HG02678 (cell line): ENCODE measurements at regions not wholly inside any gene's neighbourhood (a gene's known extent, or its start where the extent isn't known, plus 50 kb on each side); places are given as distances from the start of the nearest gene placed in this dataset.

Experiments
- ATAC-seq: cut with Tn5 transposase; IDR thresholded peaks from one replicate; pipeline ENCODE4 v1.9.1; 2021; ENCODE audit warnings: mild to moderate bottlenecking, moderate library complexity; ENCODE audit not compliant: unreplicated experiment

GRCh38 chr2:205902041-205902899 lies 183.7 kb downstream of the INO80D start:
- ATAC-seq = no peak

DNA sequence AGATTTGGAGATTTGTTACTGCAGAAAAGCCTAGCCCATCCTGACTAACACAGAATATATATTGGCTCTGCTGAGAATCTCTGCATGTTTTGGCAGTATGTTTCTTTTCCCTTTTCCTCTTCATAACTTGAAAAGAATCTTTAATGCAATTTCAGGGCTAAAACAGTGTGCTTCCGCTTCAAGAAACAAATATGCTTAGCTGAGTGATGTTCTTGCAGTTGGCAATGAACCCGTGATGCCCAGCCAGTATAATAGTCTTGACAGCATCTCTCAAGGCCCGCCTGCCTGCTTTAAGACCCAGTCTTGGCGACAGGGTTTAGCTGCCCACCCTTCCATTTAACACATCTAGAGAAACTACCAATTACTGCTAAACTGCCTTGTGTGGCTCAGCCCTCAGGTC lies 184.5 kb downstream of the INO80D start:
- no peak for ATAC-seq

DNA sequence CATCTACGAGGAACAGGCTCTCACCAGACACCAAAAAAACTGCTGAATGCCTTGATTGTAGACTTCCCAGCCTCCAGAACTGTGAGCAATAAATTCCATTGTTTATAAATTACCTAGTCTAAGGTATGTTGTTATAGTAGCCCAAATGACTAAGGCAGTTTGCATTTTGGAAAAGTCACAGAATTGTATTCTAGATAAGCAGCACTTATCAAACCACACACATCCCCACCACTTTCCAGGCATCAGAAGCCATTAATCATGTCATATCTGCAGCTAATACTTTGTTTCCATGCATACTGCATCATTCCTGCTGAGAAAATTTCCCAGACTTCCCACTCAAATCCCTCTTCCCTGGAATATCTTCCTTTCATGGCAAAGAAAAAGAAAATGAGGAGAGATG lies 187.2 kb downstream of the INO80D start:
- ATAC-seq = no peak

GRCh38 chr2:205895981-205896655 lies 189.9 kb downstream of the INO80D start:
- no peak for ATAC-seq

- no peak for ATAC-seq
These were observed 193.2 kb downstream of the INO80D start for GRCh38 chr2:205892665-205893259.

- ATAC-seq = no peak
These were observed 193.7 kb downstream of the INO80D start for GRCh38 chr2:205892251-205892655.

DNA sequence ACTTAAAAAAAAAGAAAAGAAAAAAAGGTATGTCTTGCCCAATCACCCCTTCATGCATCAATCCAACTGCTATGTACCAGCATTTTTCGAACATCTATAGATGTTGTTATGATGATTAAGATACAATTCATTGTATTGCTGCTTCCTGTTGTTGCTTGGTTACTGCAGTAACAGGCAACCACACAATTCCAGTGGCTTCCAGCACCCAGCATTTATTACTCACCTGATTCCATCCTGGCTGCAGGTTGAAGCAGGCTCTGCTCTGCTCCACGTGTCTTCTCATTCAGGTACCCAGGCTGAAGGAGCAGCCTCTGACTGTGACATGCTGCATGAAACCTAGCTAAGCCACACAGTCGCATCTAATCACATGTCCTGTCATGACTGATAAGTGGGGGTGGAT lies 196.9 kb downstream of the INO80D start:
- no peak for ATAC-seq

DNA sequence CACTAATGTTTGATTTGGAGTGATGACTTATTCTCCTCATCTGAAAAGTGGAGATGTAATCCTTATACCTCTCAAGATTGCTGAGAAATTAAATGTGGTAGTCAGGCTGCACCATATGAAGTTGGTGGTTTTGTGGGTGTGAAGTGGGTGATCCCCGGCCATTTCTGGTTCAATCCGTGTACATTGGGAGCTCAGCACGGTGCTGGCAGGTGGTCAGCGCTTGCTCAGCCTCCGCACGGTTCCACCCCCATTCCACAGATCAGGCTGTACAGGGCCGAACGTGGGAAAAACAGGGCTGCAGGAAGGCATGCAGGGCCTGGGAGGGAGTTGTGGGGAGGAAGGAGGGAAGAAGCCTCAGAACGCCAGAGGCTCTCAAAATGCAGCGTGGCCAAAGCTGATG lies 198.3 kb downstream of the INO80D start:
- no peak for ATAC-seq

DNA sequence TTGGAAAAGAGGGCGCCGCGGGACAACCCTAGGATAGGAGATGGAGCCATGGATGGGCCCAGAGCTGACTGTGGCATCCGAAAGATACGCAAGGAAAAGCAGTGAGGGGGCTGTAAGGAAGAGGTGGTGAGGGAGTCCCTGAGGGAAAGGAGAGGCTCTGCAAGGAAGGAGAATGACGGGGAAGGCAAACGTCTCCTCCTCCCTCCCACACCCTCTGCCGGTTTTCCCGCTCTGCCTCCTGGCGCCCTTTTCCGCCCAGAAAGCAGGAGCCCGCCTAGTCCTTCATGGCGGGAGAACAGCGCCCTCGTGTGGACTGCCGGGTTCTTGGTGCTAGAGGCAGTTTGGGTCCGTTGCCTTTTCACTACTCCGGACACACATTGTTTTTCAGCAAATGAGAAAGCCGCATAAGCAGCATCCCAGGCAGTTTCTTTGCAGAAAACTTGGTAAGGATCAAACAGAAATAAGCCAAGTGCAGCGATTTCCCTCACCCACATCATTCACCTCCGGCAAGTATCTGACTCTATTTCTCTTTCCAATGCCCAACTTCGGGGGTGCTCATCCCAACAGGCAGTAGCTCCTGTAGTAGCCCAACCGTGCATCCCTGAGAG lies 200.4 kb downstream of the INO80D start:
- ATAC-seq = peak; percentile 72

DNA sequence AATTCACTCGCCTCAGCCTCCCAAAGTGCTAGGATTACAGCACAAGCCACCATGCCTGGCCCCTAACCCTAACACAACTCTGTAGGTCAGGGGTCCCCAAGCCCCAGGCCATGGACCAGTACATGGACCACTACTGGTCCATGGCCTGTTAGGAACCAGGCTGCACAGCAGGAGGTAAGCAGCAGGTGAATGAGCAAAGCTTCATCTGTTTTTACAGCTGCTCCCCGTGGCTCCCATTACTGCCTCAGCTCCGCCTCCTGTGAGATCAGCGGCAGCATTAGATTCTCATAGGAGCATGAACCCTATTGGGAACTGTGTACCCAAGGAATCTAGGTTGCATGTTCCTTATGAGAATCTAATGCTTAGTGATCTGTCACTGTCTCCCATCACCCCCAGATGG lies 201.7 kb downstream of the NRP2 start:
- ATAC-seq = no peak

GRCh38 chr2:205882806-205883425 lies 200.6 kb downstream of the NRP2 start:
- no peak for ATAC-seq

DNA sequence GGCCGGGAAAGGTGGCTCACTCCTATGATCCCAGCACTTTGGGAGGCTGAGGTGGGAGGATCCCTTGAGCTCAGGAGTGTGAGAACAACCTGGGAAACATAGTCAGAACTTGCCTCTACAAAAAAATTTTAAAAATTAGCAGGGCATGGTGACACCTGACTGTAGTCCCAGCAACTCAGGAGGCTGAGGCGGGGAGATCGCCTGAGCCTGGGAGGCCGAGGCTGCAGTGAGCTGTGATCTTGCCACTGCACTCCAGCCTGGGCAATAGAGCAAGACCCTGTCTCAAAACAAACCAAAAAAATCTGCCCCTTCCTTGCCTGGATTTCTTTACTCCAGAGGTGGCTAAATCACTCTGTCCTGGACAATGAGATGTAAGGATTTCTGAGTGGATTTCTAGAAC lies 197.7 kb downstream of the NRP2 start:
- ATAC-seq = no peak

- ATAC-seq = no peak
These were observed 196.9 kb downstream of the NRP2 start for GRCh38 chr2:205878999-205879762.

GRCh38 chr2:205877496-205877895 lies 195.2 kb downstream of the NRP2 start:
- no peak for ATAC-seq

DNA sequence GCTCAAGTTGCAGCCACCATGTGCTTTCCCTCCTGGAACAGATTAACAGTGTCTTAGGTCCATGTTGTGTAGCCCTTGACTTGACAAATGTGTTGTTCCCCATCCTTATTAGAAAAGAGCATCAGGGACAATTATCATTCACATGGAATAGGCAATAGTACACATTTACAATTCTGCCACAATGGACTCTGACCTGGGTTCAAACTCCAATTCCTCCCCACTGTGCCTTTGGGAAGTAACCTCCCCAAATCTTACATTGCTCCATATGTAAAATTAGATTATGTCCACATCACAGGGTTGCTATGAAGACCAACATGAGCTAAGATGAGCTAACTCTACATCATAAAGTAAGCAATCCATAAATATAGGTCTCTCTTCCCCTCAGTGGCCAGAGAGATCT lies 193.8 kb downstream of the NRP2 start:
- no peak for ATAC-seq

DNA sequence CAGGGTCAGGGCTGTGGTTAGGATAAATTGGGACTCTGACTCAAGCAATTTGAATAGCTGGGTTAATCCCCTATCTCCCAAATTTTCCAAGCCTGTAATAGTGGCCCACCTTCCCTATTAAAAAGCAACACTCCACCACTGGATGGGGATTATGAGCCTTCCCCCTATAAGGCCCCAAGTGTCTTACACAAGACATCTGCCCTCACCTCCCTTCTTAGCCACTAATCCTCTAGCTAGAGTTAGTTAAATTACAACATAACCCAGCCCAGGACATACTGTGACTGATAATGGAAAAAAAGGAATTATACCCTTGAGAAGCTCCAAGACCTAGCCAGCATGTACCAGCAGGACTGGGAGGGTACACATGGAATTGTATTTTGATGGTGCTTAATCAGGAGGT lies 190.4 kb downstream of the NRP2 start:
- no peak for ATAC-seq

GRCh38 chr2:205869439-205869838 lies 187.1 kb downstream of the NRP2 start:
- no peak for ATAC-seq

GRCh38 chr2:205868773-205869333 lies 186.6 kb downstream of the NRP2 start:
- peak; percentile 92 for ATAC-seq

- ATAC-seq = no peak
These were observed 185.8 kb downstream of the NRP2 start for GRCh38 chr2:205868053-205868452.

- ATAC-seq = no peak
These were observed 185.1 kb downstream of the NRP2 start for GRCh38 chr2:205867371-205867770.
